ENCODE measurements at regions not wholly inside any gene's neighbourhood (a gene's known extent, or its start where the extent isn't known, plus 50 kb on each side); places are given as distances from the start of the nearest gene placed in this dataset.

DNA sequence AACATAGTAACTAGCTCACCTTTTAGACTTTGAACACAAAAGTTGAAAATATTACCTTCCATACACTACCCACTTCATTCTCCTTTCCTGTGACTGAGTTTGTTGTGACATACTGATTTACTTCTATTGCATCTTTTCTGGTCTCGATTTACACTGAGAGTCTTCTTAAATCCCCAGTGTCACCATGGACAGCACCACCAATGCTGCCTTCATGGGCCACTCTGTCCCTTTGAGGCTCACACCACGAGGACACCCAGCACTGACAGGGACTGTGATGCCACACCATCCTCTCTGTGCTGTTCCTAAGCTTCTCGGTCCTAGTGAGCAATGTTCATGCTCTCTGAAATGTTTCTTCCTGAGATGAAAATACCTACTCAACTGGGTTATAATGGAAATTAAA, 337.1 kb upstream of the IRAK1BP1 start (continued):
- TF ChIP-seq ZKSCAN1 (IDR thresholded peaks at IDR 0.05; ENCODE audit: low read depth, low read length): no peak
- TF ChIP-seq CBFB (CRISPR knock-in tag; IDR thresholded peaks at IDR 0.05): no peak
- no peak for TF ChIP-seq ZSCAN29 (IDR thresholded peaks at IDR 0.05)
- no peak for TF ChIP-seq POLR2AphosphoS5 (IDR thresholded peaks at IDR 0.05; ENCODE audit: control insufficient read depth, insufficient read depth, low read depth, low read length)
- TF ChIP-seq, protein P1, sequence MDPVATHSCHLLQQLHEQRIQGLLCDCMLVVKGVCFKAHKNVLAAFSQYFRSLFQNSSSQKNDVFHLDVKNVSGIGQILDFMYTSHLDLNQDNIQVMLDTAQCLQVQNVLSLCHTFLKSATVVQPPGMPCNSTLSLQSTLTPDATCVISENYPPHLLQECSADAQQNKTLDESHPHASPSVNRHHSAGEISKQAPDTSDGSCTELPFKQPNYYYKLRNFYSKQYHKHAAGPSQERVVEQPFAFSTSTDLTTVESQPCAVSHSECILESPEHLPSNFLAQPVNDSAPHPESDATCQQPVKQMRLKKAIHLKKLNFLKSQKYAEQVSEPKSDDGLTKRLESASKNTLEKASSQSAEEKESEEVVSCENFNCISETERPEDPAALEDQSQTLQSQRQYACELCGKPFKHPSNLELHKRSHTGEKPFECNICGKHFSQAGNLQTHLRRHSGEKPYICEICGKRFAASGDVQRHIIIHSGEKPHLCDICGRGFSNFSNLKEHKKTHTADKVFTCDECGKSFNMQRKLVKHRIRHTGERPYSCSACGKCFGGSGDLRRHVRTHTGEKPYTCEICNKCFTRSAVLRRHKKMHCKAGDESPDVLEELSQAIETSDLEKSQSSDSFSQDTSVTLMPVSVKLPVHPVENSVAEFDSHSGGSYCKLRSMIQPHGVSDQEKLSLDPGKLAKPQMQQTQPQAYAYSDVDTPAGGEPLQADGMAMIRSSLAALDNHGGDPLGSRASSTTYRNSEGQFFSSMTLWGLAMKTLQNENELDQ (CRISPR knock-in tag; IDR thresholded peaks at IDR 0.05; ENCODE audit: borderline replicate concordance): no peak

DNA sequence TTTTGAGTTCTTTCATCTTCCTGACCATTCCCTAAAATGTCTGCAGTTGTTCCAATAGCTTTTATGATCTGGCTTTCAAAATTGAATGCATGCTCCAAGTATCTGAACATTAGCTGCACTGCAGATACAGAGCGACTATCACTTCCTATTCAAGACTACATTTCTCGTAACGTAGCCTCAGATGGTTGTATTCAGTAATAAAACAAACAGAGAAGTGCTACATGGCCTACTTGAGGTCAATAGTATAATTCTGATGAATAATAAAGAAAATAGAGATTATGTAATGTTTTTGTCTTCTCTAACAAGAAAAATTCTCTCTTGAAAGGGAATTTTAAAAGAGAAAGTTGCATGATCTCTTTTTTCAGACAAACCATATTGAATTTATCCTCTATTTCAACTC, 333.9 kb upstream of the IRAK1BP1 start:
- no peaks in the 10 kb centered on the region for H3K9me1 ChIP-seq (ENCODE audit: control insufficient read depth, insufficient read depth, low read length)
- H4K20me1 ChIP-seq (replicated peaks; ENCODE audit: control insufficient read depth, insufficient read depth, low read length): no peaks in the 10 kb centered on the region
- no peak overlapping the region for H3K9ac ChIP-seq (ENCODE audit: insufficient read depth in 1 of 2, low read depth in 2 of 2, low read length in 2 of 2)
- no peak overlapping the region for H3K4me3 ChIP-seq
- FAIRE-seq (no peak), DNase-seq (ENCODE audit: extremely low read depth in 1 of 4, low spot score in 3 of 4) (no peak), ATAC-seq (no peak)
- BruUV-seq (replicated peaks): no TSS peak
- intact Hi-C loops (cut with micrococcal nuclease) (no loop called here), in situ Hi-C loops (cut with MboI) (no loop called here)
- no peak overlapping the region for H3K4me2 ChIP-seq (ENCODE audit: insufficient read depth, low read length)
- H3K4me1 ChIP-seq (replicated peaks in 1 of 2; ENCODE audit: control insufficient read depth in 2 of 2, insufficient read depth in 2 of 2, low read length in 2 of 2): no peaks in the 10 kb centered on the region
- H3K36me3 ChIP-seq (ENCODE audit: control insufficient read depth, insufficient read depth, low read length): no peaks in the 10 kb centered on the region
- ChIA-PET CTCF (ENCODE audit: low intra/inter-chr PET ratio) (no interaction called here), POLR2A (no interaction called here)
- H3K9me3 ChIP-seq (replicated peaks; ENCODE audit: control insufficient read depth, insufficient read depth, low read depth, low read length): no peaks in the 10 kb centered on the region
- no peak overlapping the region for H2AFZ ChIP-seq (ENCODE audit: low read depth, low read length)
- H3K27ac ChIP-seq (ENCODE audit: extremely low read depth, low read depth, low read length): no peak overlapping the region
- H3K27me3 ChIP-seq (ENCODE audit: control insufficient read depth in 2 of 2, insufficient read depth in 2 of 2, low read length in 2 of 2): no peaks in the 10 kb centered on the region
- 0% methylated on average over 3 of the region's 3 CpGs for WGBS (ENCODE audit: insufficient coverage, low coverage, missing lambda C conversion rate)
- no peak for TF ChIP-seq DDX20 (tag; IDR thresholded peaks at IDR 0.05; ENCODE audit: low read depth)
- TF ChIP-seq SP1 (CRISPR knock-in tag; IDR thresholded peaks at IDR 0.05): no peak
- no peak for TF ChIP-seq KLF16 (IDR thresholded peaks at IDR 0.05)
- no peak for TF ChIP-seq CXXC5 (CRISPR knock-in tag; IDR thresholded peaks at IDR 0.05)
- no peak for TF ChIP-seq ZNF41 (CRISPR knock-in tag; conservative IDR thresholded peaks at IDR 0.05)
- TF ChIP-seq ZNF785 (CRISPR knock-in tag; IDR thresholded peaks at IDR 0.05): no peak
- H3K79me2 ChIP-seq (ENCODE audit: control insufficient read depth, insufficient read depth, low read length): no peaks in the 10 kb centered on the region

Data from K562 (cell line).